Parathyroid adenoma (tissue), 2 donors: ENCODE measurements at regions not wholly inside any gene's neighbourhood (a gene's known extent, or its start where the extent isn't known, plus 50 kb on each side); places are given as distances from the start of the nearest gene placed in this dataset.

Experiments
- H2AFZ ChIP-seq: fragments of 300-600 bp; sonication (generic); one replicate; pipeline ENCODE4 v1.7.0; 2017; ENCODE audit warnings: antibody characterized with exemption, mild to moderate bottlenecking
- H3K27ac ChIP-seq: fragments of 300-600 bp; sonication (generic); one replicate; pipeline ENCODE4 v1.7.0; 2017
- H3K27me3 ChIP-seq: fragments of 300-600 bp; sonication (generic); one replicate; pipeline ENCODE4 v1.7.0; 2017; ENCODE audit warnings: low read length; ENCODE audit not compliant: control insufficient read depth, insufficient read depth
- H3K36me3 ChIP-seq: fragments of 300-600 bp; sonication (generic); one replicate; pipeline ENCODE4 v1.7.0; 2017; ENCODE audit warnings: low read length; ENCODE audit not compliant: control insufficient read depth, insufficient read depth
- H3K4me1 ChIP-seq: fragments of 300-600 bp; sonication (generic); one replicate; pipeline ENCODE4 v1.7.0; 2017; ENCODE audit warnings: control low read depth
- H3K4me2 ChIP-seq: fragments of 300-600 bp; sonication (generic); one replicate; pipeline ENCODE4 v1.7.0; 2017; ENCODE audit warnings: low read length
- H3K4me3 ChIP-seq: fragments of 300-600 bp; sonication (generic); one replicate; pipeline ENCODE4 v1.7.0; 2017; ENCODE audit warnings: low read depth, low read length
- H3K79me2 ChIP-seq: fragments of 300-600 bp; sonication (generic); one replicate; pipeline ENCODE4 v1.7.0; 2017; ENCODE audit warnings: control low read depth
- H3K9ac ChIP-seq: fragments of 300-600 bp; sonication (generic); one replicate; pipeline ENCODE4 v1.7.0; 2017; ENCODE audit warnings: mild to moderate bottlenecking
- H3K9me3 ChIP-seq: fragments of 300-600 bp; sonication (generic); one replicate; pipeline ENCODE4 v1.7.0; 2017; ENCODE audit warnings: low read length; ENCODE audit not compliant: control insufficient read depth
- TF ChIP-seq, protein P1 (sequence below): fragments of 300-600 bp; sonication (generic); IDR thresholded peaks from one replicate; pipeline ENCODE4 v1.7.0; 2017; ENCODE audit warnings: antibody characterized with exemption, mild to moderate bottlenecking
- donor health status: primary hyperparathyroidism.

DNA sequence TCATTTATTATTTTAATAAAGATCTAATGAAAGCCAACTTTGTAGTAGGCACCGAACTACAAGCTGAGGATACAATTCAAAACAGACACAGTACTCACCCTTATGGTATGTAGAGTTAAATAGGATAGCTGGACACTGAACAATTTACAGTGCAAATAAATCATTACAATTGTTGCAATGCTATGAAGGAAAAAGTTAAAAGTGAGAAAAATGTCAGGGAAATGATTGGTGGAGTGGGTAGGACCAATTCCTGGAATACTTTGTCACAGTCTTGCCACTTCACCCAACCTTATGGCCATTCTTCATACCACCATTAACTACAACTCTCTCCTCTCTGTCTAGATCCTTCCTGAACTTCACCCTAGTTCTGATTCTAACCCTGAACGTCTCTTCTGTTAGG is 70.1 kb upstream of the CCSER1 start:
- no peak overlapping the region for H3K9ac ChIP-seq
- no peak overlapping the region for H3K27ac ChIP-seq
- H3K79me2 ChIP-seq = no peaks in the 10 kb centered on the region
- no peak overlapping the region for H3K4me2 ChIP-seq
- TF ChIP-seq, protein P1, sequence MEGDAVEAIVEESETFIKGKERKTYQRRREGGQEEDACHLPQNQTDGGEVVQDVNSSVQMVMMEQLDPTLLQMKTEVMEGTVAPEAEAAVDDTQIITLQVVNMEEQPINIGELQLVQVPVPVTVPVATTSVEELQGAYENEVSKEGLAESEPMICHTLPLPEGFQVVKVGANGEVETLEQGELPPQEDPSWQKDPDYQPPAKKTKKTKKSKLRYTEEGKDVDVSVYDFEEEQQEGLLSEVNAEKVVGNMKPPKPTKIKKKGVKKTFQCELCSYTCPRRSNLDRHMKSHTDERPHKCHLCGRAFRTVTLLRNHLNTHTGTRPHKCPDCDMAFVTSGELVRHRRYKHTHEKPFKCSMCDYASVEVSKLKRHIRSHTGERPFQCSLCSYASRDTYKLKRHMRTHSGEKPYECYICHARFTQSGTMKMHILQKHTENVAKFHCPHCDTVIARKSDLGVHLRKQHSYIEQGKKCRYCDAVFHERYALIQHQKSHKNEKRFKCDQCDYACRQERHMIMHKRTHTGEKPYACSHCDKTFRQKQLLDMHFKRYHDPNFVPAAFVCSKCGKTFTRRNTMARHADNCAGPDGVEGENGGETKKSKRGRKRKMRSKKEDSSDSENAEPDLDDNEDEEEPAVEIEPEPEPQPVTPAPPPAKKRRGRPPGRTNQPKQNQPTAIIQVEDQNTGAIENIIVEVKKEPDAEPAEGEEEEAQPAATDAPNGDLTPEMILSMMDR = no peak
- H3K4me1 ChIP-seq = no peaks in the 10 kb centered on the region
- no peak overlapping the region for H2AFZ ChIP-seq
- no peak overlapping the region for H3K4me3 ChIP-seq
- no peaks in the 10 kb centered on the region for H3K9me3 ChIP-seq
- H3K27me3 ChIP-seq = no peaks in the 10 kb centered on the region
- no peaks in the 10 kb centered on the region for H3K36me3 ChIP-seq

DNA sequence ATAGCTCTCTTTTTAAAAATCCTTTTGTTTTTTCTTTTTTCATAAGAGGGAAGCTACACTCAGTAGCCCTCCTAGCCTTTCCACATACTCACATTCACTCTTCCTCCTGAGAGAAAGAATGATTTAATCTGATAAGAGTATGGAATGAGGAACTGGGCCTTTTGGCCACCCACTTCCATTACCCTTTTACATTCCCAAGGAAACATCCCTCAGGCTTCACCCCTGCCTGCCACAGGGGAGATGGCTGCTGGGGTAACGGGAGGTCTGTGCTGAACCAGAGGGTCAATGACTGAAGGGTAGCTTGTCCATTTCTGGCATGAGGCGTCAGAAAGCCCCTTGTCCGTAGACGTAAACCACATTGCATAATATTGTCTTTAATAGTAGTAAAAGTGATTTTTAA is 67.2 kb upstream of the CCSER1 start:
- TF ChIP-seq, protein P1 = no peak
- no peak overlapping the region for H3K9ac ChIP-seq
- H3K79me2 ChIP-seq = no peaks in the 10 kb centered on the region
- no peaks in the 10 kb centered on the region for H3K27me3 ChIP-seq
- H3K27ac ChIP-seq = no peak overlapping the region
- no peak overlapping the region for H3K4me2 ChIP-seq
- no peak overlapping the region for H2AFZ ChIP-seq
- H3K36me3 ChIP-seq = no peaks in the 10 kb centered on the region
- no peaks in the 10 kb centered on the region for H3K9me3 ChIP-seq
- H3K4me1 ChIP-seq = no peaks in the 10 kb centered on the region
- H3K4me3 ChIP-seq = no peak overlapping the region

DNA sequence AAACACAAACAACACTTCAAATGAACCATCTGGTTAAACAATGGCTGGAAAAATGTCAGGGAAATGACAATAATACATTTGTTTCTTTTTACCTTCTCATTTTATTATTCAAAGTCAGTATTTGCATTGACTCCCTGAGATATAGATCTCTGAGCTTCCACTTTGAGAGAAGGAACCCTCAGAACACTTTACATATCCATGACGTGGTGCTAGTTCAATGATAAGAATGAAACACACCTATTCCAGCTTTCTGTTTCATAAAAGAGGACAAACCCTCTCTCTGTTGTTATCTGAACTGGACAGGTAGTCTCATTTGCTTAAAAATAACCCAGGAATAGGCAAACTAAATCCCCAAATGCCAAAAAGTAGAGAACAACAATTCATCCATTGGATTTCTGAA is 65.3 kb upstream of the CCSER1 start:
- TF ChIP-seq, protein P1 = no peak
- no peaks in the 10 kb centered on the region for H3K4me1 ChIP-seq

DNA sequence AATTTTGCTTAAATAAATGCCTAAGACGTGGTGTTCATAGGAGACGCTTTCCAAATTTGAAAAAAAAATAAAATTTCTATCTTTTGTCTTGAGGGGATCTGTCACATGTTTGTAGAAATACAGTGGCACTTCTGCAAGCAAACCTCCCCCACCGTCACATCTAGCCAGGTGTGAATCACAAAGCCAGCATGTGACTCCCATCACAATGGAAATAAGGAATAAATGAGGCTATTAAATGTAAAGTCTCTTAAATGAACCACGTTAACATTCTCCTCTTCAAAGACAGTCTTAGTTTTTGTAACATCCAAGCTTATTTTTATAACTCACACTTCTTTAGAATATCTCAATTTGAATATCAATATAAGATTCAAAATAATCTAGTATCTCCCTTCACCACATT is 63.0 kb upstream of the CCSER1 start:
- H3K27ac ChIP-seq = no peak overlapping the region
- no peaks in the 10 kb centered on the region for H3K27me3 ChIP-seq
- TF ChIP-seq, protein P1 = no peak
- no peak overlapping the region for H2AFZ ChIP-seq
- H3K4me3 ChIP-seq = no peak overlapping the region
- H3K36me3 ChIP-seq = no peaks in the 10 kb centered on the region
- H3K9ac ChIP-seq = no peak overlapping the region
- no peaks in the 10 kb centered on the region for H3K4me1 ChIP-seq
- H3K79me2 ChIP-seq = no peaks in the 10 kb centered on the region
- H3K9me3 ChIP-seq = no peaks in the 10 kb centered on the region
- no peak overlapping the region for H3K4me2 ChIP-seq

More for the DNA sequence above, 65.3 kb upstream of the CCSER1 start:
- no peak overlapping the region for H3K4me3 ChIP-seq
- H3K4me2 ChIP-seq = peak overlapping the region; percentile 3
- no peaks in the 10 kb centered on the region for H3K79me2 ChIP-seq
- H3K27ac ChIP-seq = no peak overlapping the region
- H3K27me3 ChIP-seq = no peaks in the 10 kb centered on the region
- no peaks in the 10 kb centered on the region for H3K36me3 ChIP-seq
- H3K9ac ChIP-seq = no peak overlapping the region
- no peaks in the 10 kb centered on the region for H3K9me3 ChIP-seq
- H2AFZ ChIP-seq = no peak overlapping the region

DNA sequence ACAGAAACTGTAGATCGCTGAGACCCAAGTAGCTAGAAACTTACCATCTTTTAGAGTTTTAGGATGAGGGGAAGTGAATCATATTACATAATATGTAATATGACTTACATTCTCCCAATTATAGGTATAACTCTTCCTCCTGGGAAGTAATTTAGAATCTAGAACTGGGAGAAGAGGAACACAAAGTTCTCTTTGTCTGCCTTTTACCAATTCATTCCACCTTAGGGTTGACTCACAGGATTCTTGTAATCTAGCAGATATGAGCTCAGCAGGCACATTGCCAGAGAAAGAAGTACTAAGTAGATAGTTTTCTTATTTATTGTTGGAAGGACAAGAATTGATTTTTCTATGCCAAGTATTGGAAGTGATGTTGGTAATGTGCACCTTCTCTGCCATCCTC is 58.0 kb upstream of the CCSER1 start:
- TF ChIP-seq, protein P1 = no peak
- Histone ChIP-seq H3K27ac (no peak overlapping the region), H3K9ac (no peak overlapping the region), H3K36me3 (no peaks in the 10 kb centered on the region), H3K27me3 (no peaks in the 10 kb centered on the region), H3K4me2 (no peak overlapping the region), H3K4me1 (no peaks in the 10 kb centered on the region), H2AFZ (no peak overlapping the region), H3K79me2 (no peaks in the 10 kb centered on the region), H3K9me3 (no peaks in the 10 kb centered on the region), H3K4me3 (no peak overlapping the region)
